SU-DHL-6 (cell line): ENCODE measurements at regions not wholly inside any gene's neighbourhood (a gene's known extent, or its start where the extent isn't known, plus 50 kb on each side); places are given as distances from the start of the nearest gene placed in this dataset.

Source experiments
- H2AFZ ChIP-seq: fragments of 200-600 bp; sonication (generic); 2 replicates; pipeline ENCODE4 v1.6.1; 2014; ENCODE audit warnings: low read depth, mild to moderate bottlenecking, moderate library complexity, mixed read lengths, antibody characterized with exemption, low read length; ENCODE audit not compliant: severe bottlenecking
- H3F3A ChIP-seq: fragments of 200-600 bp; shearing (Covaris generic); 2 replicates; pipeline ENCODE4 v1.6.0; 2016; ENCODE audit warnings: antibody characterized with exemption, mild to moderate bottlenecking; ENCODE audit not compliant: insufficient read depth
- H3K27ac ChIP-seq: fragments of 200-600 bp; sonication (generic); 2 replicates; pipeline ENCODE4 v1.5.1; 2016; ENCODE audit warnings: low read depth, mild to moderate bottlenecking, low read length, moderate library complexity, mixed read lengths
- H3K27me3 ChIP-seq: fragments of 200-600 bp; sonication (generic), shearing (Covaris generic); 2 replicates; pipeline ENCODE4 v1.6.0; 2014; ENCODE audit warnings: mild to moderate bottlenecking, low read length
- H3K36me3 ChIP-seq: fragments of 200-600 bp; sonication (generic); 2 replicates; pipeline ENCODE4 v1.6.1; 2014; ENCODE audit warnings: mild to moderate bottlenecking, low read length, mixed read lengths
- H3K4me2 ChIP-seq: fragments of 300-600, 200-600 bp; shearing (Covaris generic), sonication (generic); 2 replicates; pipeline ENCODE4 v1.6.0; 2014; ENCODE audit warnings: low read length, low read depth, mild to moderate bottlenecking; ENCODE audit not compliant: poor library complexity, severe bottlenecking
- H3K4me3 ChIP-seq: fragments of 200-600 bp; sonication (generic); 2 replicates; pipeline ENCODE4 v1.5.1; 2014; ENCODE audit warnings: antibody characterized with exemption, low read length, mild to moderate bottlenecking, mixed read lengths; ENCODE audit not compliant: insufficient read depth, poor library complexity, severe bottlenecking
- H3K79me2 ChIP-seq: fragments of 200-600 bp; sonication (generic); 2 replicates; pipeline ENCODE4 v1.6.1; 2014; ENCODE audit warnings: mild to moderate bottlenecking, low read length, moderate library complexity; ENCODE audit not compliant: insufficient read depth
- H3K9ac ChIP-seq: fragments of 200-600 bp; sonication (generic); 2 replicates; pipeline ENCODE4 v1.7.0; 2014; ENCODE audit warnings: mild to moderate bottlenecking, low read length
- H3K9me2 ChIP-seq: fragments of 200-600 bp; sonication (generic); replicated peaks from 2 replicates; pipeline ENCODE4 v1.6.1; 2014; ENCODE audit warnings: low read length; ENCODE audit not compliant: insufficient read depth
- H3K9me3 ChIP-seq: fragments of 200-600 bp; sonication (generic); 2 replicates; pipeline ENCODE4 v1.6.1; 2014; ENCODE audit warnings: low read length, mixed read lengths; ENCODE audit not compliant: insufficient read depth
- H4K20me1 ChIP-seq: fragments of 200-600 bp; sonication (generic); 2 replicates; pipeline ENCODE4 v1.6.1; 2014; ENCODE audit warnings: low read depth, mild to moderate bottlenecking, antibody characterized with exemption, low read length, moderate library complexity, mixed read lengths
- CTCF ChIP-seq: fragments of 200-600 bp; sonication (generic); IDR thresholded peaks from one replicate; pipeline ENCODE4 v1.5.1; 2017; ENCODE audit warnings: antibody characterized with exemption, mild to moderate bottlenecking, low read length, moderate library complexity; ENCODE audit not compliant: insufficient read depth, poor library complexity, severe bottlenecking
- EZH2phosphoT487 ChIP-seq: fragments of 200-600 bp; sonication (generic), shearing (Covaris generic); conservative IDR thresholded peaks from 2 replicates; pipeline ENCODE4 v1.6.1; 2018; ENCODE audit warnings: mild to moderate bottlenecking, antibody characterized with exemption, low read length, moderate library complexity, mixed read lengths

GRCh38 chrX:4708970-4709760, 995.7 kb upstream of the PRKX start:
- Histone ChIP-seq H3K36me3 (no peaks in the 10 kb centered on the region), H3F3A (no peaks in the 10 kb centered on the region), H3K9me3 (no peaks in the 10 kb centered on the region), H3K4me2 (no peak overlapping the region), H3K27ac (no peak overlapping the region), H3K79me2 (no peaks in the 10 kb centered on the region), H3K27me3 (no peaks in the 10 kb centered on the region), H2AFZ (no peak overlapping the region), H4K20me1 (no peaks in the 10 kb centered on the region), H3K9me2 (no peaks in the 10 kb centered on the region), H3K9ac (no peak overlapping the region), H3K4me3 (no peak overlapping the region)
- TF ChIP-seq EZH2phosphoT487 (no peak), CTCF (no peak)

- H3K9ac ChIP-seq: no peak overlapping the region
- H3K9me2 ChIP-seq: no peaks in the 10 kb centered on the region
Observed at GRCh38 chrX:4706961-4707360, 993.5 kb upstream of the PRKX start.

GRCh38 chrX:4690521-4690920, 977.1 kb upstream of the PRKX start:
- Histone ChIP-seq H3K9me2 (no peaks in the 10 kb centered on the region), H3F3A (no peaks in the 10 kb centered on the region), H3K4me2 (no peak overlapping the region), H3K27me3 (no peaks in the 10 kb centered on the region), H3K9ac (no peak overlapping the region), H3K27ac (no peak overlapping the region), H4K20me1 (no peaks in the 10 kb centered on the region), H2AFZ (no peak overlapping the region), H3K36me3 (no peaks in the 10 kb centered on the region), H3K4me3 (no peak overlapping the region), H3K9me3 (no peaks in the 10 kb centered on the region), H3K79me2 (no peaks in the 10 kb centered on the region)
- TF ChIP-seq CTCF: no peak
- no peak for TF ChIP-seq EZH2phosphoT487

More at GRCh38 chrX:4706961-4707360, 993.5 kb upstream of the PRKX start:
- H3K27me3 ChIP-seq: no peaks in the 10 kb centered on the region
- no peaks in the 10 kb centered on the region for H3F3A ChIP-seq
- H3K79me2 ChIP-seq: no peaks in the 10 kb centered on the region
- no peaks in the 10 kb centered on the region for H3K9me3 ChIP-seq
- no peaks in the 10 kb centered on the region for H3K36me3 ChIP-seq
- TF ChIP-seq CTCF (no peak), EZH2phosphoT487 (no peak)
- H3K27ac ChIP-seq: no peak overlapping the region
- no peaks in the 10 kb centered on the region for H4K20me1 ChIP-seq
- H3K4me2 ChIP-seq: no peak overlapping the region
- no peak overlapping the region for H3K4me3 ChIP-seq
- no peak overlapping the region for H2AFZ ChIP-seq
